Osteoblast (primary cell): ENCODE measurements at regions not wholly inside any gene's neighbourhood (a gene's known extent, or its start where the extent isn't known, plus 50 kb on each side); places are given as distances from the start of the nearest gene placed in this dataset.

Source experiments
- DNase-seq: peaks from one replicate; pipeline ENCODE4 v3.0.0; 2011; ENCODE audit warnings: low spot score, mixed read lengths; ENCODE audit not compliant: insufficient read length; ENCODE audit errors: missing footprints
- H2AFZ ChIP-seq: 2 replicates; pipeline ENCODE4 v1.6.0; 2011; ENCODE audit warnings: mild to moderate bottlenecking, low read length
- H3K27ac ChIP-seq: 2 replicates; pipeline ENCODE4 v1.5.1; 2011; ENCODE audit warnings: mild to moderate bottlenecking, low read depth, low read length, moderate library complexity
- H3K27me3 ChIP-seq: 2 replicates; pipeline ENCODE4 v1.6.0; 2012; ENCODE audit warnings: mild to moderate bottlenecking, control low read depth, inconsistent platforms, low read length, moderate library complexity; ENCODE audit not compliant: insufficient read depth
- H3K36me3 ChIP-seq: 2 replicates; pipeline ENCODE4 v1.5.1; 2011; ENCODE audit warnings: mild to moderate bottlenecking, low read length, control low read depth, moderate library complexity; ENCODE audit not compliant: insufficient read depth
- H3K4me1 ChIP-seq: 2 replicates; pipeline ENCODE4 v1.5.1; 2011; ENCODE audit warnings: mild to moderate bottlenecking, low read length, control low read depth, moderate library complexity; ENCODE audit not compliant: insufficient read depth
- H3K4me2 ChIP-seq: 2 replicates; pipeline ENCODE4 v1.6.0; 2011; ENCODE audit warnings: mild to moderate bottlenecking, low read length; ENCODE audit not compliant: insufficient read depth
- H3K4me3 ChIP-seq: fragments of 200-600 bp; sonication (generic); 3 replicates; pipeline ENCODE4 v1.5.1; 2012; ENCODE audit warnings: mild to moderate bottlenecking, low read length, inconsistent platforms; ENCODE audit not compliant: insufficient read depth
- H3K79me2 ChIP-seq: 2 replicates; pipeline ENCODE4 v1.6.0; 2012; ENCODE audit warnings: mild to moderate bottlenecking, low read length, control low read depth, inconsistent platforms; ENCODE audit not compliant: insufficient read depth
- H3K9me3 ChIP-seq: 2 replicates; pipeline ENCODE4 v1.5.1; 2011; ENCODE audit warnings: low read depth, low read length, control low read depth
- H4K20me1 ChIP-seq: 2 replicates; pipeline ENCODE4 v1.6.0; 2012; ENCODE audit warnings: mild to moderate bottlenecking, low read length, control low read depth; ENCODE audit not compliant: insufficient read depth
- TF ChIP-seq, protein P1 (sequence below): IDR thresholded peaks from 2 replicates; pipeline ENCODE4 v1.5.1; 2011; ENCODE audit warnings: mild to moderate bottlenecking, low read depth, low read length, moderate library complexity; ENCODE audit errors: extremely low read depth

DNA sequence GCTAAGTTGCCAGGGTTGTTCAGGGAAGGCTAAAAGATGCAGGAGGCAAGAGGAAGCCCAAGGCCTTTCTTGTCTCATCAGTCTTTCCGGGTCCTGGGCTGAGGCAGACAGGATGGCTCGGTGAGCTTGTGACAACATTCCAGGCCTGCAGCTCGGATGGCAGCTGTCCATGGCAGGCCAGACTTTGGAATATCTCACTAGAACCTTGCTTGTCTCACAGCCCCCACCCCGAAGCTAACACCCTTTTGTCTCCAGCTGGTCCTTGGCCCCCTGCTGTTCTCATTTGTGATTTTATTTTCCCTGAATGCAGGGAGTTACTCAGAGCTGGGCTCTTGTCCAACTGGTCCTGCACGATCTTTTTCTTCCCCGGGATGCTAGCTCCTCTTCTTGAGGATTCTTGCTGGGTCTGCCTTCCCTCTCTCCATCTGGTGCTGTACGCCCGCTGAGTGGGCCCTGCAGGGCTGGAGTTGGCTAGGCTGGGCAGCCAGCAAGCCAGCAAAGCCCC lies 477.2 kb upstream of the CAMK1G start:
- no peak overlapping the region for H2AFZ ChIP-seq
- H3K4me2 ChIP-seq = no peak overlapping the region
- no peaks in the 10 kb centered on the region for H3K36me3 ChIP-seq
- no peaks in the 10 kb centered on the region for H3K4me1 ChIP-seq
- no peak overlapping the region for H3K4me3 ChIP-seq
- no peak for DNase-seq
- H3K27me3 ChIP-seq = peaks cover 6% of the 10 kb centered on the region
- TF ChIP-seq, protein P1, sequence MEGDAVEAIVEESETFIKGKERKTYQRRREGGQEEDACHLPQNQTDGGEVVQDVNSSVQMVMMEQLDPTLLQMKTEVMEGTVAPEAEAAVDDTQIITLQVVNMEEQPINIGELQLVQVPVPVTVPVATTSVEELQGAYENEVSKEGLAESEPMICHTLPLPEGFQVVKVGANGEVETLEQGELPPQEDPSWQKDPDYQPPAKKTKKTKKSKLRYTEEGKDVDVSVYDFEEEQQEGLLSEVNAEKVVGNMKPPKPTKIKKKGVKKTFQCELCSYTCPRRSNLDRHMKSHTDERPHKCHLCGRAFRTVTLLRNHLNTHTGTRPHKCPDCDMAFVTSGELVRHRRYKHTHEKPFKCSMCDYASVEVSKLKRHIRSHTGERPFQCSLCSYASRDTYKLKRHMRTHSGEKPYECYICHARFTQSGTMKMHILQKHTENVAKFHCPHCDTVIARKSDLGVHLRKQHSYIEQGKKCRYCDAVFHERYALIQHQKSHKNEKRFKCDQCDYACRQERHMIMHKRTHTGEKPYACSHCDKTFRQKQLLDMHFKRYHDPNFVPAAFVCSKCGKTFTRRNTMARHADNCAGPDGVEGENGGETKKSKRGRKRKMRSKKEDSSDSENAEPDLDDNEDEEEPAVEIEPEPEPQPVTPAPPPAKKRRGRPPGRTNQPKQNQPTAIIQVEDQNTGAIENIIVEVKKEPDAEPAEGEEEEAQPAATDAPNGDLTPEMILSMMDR = peak; percentile 7
- no peaks in the 10 kb centered on the region for H4K20me1 ChIP-seq
- no peak overlapping the region for H3K27ac ChIP-seq
- H3K79me2 ChIP-seq = no peaks in the 10 kb centered on the region
- no peaks in the 10 kb centered on the region for H3K9me3 ChIP-seq

DNA sequence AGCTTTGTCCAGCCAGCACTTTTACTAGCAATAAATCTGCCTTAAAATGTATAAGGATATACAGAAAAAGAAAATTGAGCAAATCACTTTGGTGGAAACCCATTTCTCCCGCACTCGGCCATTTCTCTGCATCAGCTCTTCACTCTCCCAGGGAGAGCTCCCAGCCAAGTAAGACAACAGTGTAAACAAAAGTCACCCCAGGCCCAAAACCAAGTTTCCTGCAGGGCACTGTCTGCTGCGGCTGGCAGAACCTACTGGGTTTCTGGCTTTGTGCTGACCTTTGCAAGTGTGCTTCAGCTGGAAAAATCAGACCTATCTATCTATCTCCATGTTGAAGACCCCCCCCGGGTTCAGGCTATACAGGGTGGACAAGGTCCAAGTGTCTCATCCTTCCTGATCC lies 476.7 kb upstream of the CAMK1G start:
- Histone ChIP-seq H3K27me3 (peaks cover 6% of the 10 kb centered on the region), H4K20me1 (no peaks in the 10 kb centered on the region), H3K9me3 (no peaks in the 10 kb centered on the region), H3K4me2 (no peak overlapping the region), H2AFZ (no peak overlapping the region), H3K36me3 (no peaks in the 10 kb centered on the region), H3K4me1 (no peaks in the 10 kb centered on the region), H3K27ac (no peak overlapping the region), H3K4me3 (no peak overlapping the region), H3K79me2 (no peaks in the 10 kb centered on the region)
- TF ChIP-seq, protein P1 = no peak
- no peak for DNase-seq

DNA sequence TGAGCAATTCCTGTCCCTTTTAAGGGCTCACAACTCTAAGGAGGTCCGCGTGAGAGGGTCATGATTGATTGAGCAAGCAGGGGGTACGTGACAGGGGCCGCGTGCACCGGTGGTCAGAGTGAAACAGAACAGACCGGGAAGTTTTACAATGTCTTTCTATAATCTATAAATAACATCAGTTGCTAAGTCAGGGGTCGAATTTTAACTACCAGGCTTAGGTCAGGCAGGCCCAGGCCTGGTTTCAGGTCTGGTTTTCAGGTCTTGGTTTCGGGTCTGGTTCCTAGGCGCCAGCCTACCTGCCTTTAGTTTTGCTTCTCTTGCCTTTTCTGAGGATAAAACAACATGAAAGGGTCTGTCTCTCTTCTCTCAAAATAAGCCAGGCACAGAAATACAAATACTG lies 476.0 kb upstream of the CAMK1G start:
- Histone ChIP-seq H3K9me3 (no peaks in the 10 kb centered on the region), H2AFZ (no peak overlapping the region), H3K27ac (no peak overlapping the region), H3K4me2 (no peak overlapping the region), H3K4me3 (no peak overlapping the region), H3K4me1 (no peaks in the 10 kb centered on the region), H3K79me2 (no peaks in the 10 kb centered on the region), H4K20me1 (no peaks in the 10 kb centered on the region), H3K36me3 (no peaks in the 10 kb centered on the region), H3K27me3 (peaks cover 6% of the 10 kb centered on the region)
- no peak for DNase-seq
- TF ChIP-seq, protein P1 = no peak

GRCh38 chr1:209109001-209109785 lies 474.3 kb upstream of the CAMK1G start:
- H4K20me1 ChIP-seq = no peaks in the 10 kb centered on the region
- no peaks in the 10 kb centered on the region for H3K36me3 ChIP-seq
- no peak for DNase-seq
- H3K79me2 ChIP-seq = no peaks in the 10 kb centered on the region
- H3K9me3 ChIP-seq = no peaks in the 10 kb centered on the region
- no peaks in the 10 kb centered on the region for H3K27me3 ChIP-seq
- TF ChIP-seq, protein P1 = no peak
- no peak overlapping the region for H3K27ac ChIP-seq
- no peak overlapping the region for H2AFZ ChIP-seq
- no peak overlapping the region for H3K4me2 ChIP-seq
- no peaks in the 10 kb centered on the region for H3K4me1 ChIP-seq
- no peak overlapping the region for H3K4me3 ChIP-seq
